ENCODE measurements at regions not wholly inside any gene's neighbourhood (a gene's known extent, or its start where the extent isn't known, plus 50 kb on each side); places are given as distances from the start of the nearest gene placed in this dataset.

DNA sequence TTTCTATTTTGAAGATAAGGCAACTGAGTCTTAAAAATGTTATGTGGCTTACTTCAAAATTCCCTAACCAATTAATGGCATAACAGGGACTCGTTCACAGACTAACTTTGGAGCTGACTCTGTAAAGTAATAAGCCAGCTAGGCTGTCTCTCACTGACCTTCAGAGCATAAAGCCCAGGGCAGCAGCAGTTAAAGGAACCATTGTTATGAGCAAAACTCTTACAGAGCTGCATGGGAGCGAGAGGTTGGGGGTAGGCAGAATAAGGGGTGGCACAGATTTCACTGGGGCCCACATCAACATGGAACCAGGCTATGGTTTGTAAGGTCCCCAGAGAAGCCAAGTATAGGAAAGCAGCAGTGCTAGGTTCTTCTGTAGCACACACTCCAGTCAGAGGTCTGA lies 637.8 kb downstream of the RFPL4B start:
- CTCF ChIA-PET: interaction anchor here (1.3 to 1.9 kb wide), 2 partner anchors 16 to 103 kb away, joined by 3 to 4 read pairs; no protein-coding TSS in a partner anchor
- H3K27me3 ChIP-seq (ENCODE audit: control insufficient read depth, insufficient read depth, low read length): no peaks in the 10 kb centered on the region
- DNase-seq (ENCODE audit: low read depth): no peak
- H3K4me3 ChIP-seq (ENCODE audit: low read depth, low read length): no peak overlapping the region
- TF ChIP-seq, protein P1, sequence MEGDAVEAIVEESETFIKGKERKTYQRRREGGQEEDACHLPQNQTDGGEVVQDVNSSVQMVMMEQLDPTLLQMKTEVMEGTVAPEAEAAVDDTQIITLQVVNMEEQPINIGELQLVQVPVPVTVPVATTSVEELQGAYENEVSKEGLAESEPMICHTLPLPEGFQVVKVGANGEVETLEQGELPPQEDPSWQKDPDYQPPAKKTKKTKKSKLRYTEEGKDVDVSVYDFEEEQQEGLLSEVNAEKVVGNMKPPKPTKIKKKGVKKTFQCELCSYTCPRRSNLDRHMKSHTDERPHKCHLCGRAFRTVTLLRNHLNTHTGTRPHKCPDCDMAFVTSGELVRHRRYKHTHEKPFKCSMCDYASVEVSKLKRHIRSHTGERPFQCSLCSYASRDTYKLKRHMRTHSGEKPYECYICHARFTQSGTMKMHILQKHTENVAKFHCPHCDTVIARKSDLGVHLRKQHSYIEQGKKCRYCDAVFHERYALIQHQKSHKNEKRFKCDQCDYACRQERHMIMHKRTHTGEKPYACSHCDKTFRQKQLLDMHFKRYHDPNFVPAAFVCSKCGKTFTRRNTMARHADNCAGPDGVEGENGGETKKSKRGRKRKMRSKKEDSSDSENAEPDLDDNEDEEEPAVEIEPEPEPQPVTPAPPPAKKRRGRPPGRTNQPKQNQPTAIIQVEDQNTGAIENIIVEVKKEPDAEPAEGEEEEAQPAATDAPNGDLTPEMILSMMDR (IDR thresholded peaks at IDR 0.05; ENCODE audit: insufficient read depth, low read depth, low read length): no peak
- POLR2A ChIA-PET: no interaction called here
- no peaks in the 10 kb centered on the region for H3K36me3 ChIP-seq (ENCODE audit: control insufficient read depth, insufficient read depth, low read length)

DNA sequence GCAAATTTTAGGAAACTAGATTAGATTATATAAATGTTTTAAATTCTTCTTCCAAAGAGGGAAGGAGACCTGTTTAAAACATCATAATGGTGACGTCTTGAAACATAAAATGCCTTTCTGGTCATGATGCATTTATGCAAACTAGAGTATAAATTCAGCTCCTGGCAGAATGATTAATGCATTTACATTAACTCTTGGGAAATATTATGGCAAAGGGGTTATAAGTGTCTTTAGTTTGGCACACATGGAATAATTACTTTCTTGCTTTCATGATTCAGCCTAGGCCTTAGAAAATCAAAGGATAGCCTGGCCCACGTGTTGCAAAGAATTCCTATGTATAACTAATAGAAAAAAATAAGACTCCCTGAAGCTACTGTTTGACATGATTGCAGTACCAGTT lies 639.2 kb downstream of the RFPL4B start:
- no peak for DNase-seq (ENCODE audit: low read depth)
- TF ChIP-seq, protein P1 (IDR thresholded peaks at IDR 0.05; ENCODE audit: insufficient read depth, low read depth, low read length): no peak
- POLR2A ChIA-PET: no interaction called here
- H3K27me3 ChIP-seq (ENCODE audit: control insufficient read depth, insufficient read depth, low read length): no peaks in the 10 kb centered on the region
- no peaks in the 10 kb centered on the region for H3K36me3 ChIP-seq (ENCODE audit: control insufficient read depth, insufficient read depth, low read length)
- no peak overlapping the region for H3K4me3 ChIP-seq (ENCODE audit: low read depth, low read length)
- CTCF ChIA-PET: no interaction called here

GRCh38 chr6:112988748-112989147 lies 641.6 kb downstream of the RFPL4B start:
- TF ChIP-seq, protein P1 (IDR thresholded peaks at IDR 0.05; ENCODE audit: insufficient read depth, low read depth, low read length): no peak
- CTCF ChIA-PET: no interaction called here
- no peaks in the 10 kb centered on the region for H3K27me3 ChIP-seq (ENCODE audit: control insufficient read depth, insufficient read depth, low read length)
- POLR2A ChIA-PET: no interaction called here
- H3K36me3 ChIP-seq (ENCODE audit: control insufficient read depth, insufficient read depth, low read length): no peaks in the 10 kb centered on the region
- H3K4me3 ChIP-seq (ENCODE audit: low read depth, low read length): no peak overlapping the region
- no peak for DNase-seq (ENCODE audit: low read depth)

DNA sequence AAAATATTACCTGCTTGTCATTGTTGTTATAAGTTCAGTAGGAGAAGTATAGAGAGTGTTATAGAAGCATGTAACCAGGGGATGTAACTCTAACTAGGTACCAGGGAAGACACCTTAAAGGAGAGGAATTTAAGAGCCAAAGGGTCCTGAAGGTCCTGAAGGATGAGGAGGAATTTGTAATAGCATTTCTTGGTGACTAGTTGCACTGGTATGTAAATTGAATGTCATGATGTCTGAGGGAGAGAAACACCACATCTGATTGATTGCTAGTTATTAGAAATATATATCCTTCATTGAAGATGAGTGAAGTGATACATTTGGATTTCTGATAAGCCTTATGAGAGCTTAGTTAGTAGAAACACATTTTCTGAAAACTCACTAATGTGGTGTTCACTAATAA lies 643.8 kb downstream of the RFPL4B start:
- no peaks in the 10 kb centered on the region for H3K27me3 ChIP-seq (ENCODE audit: control insufficient read depth, insufficient read depth, low read length)
- no peaks in the 10 kb centered on the region for H3K36me3 ChIP-seq (ENCODE audit: control insufficient read depth, insufficient read depth, low read length)
- TF ChIP-seq, protein P1 (IDR thresholded peaks at IDR 0.05; ENCODE audit: insufficient read depth, low read depth, low read length): no peak
- ChIA-PET POLR2A (no interaction called here), CTCF (no interaction called here)
- H3K4me3 ChIP-seq (ENCODE audit: low read depth, low read length): no peak overlapping the region
- no peak for DNase-seq (ENCODE audit: low read depth)

GRCh38 chr6:112991912-112992311 lies 644.8 kb downstream of the RFPL4B start:
- CTCF ChIA-PET: no interaction called here
- POLR2A ChIA-PET: no interaction called here
- TF ChIP-seq, protein P1 (IDR thresholded peaks at IDR 0.05; ENCODE audit: insufficient read depth, low read depth, low read length): no peak
- no peak overlapping the region for H3K4me3 ChIP-seq (ENCODE audit: low read depth, low read length)
- no peaks in the 10 kb centered on the region for H3K27me3 ChIP-seq (ENCODE audit: control insufficient read depth, insufficient read depth, low read length)
- no peak for DNase-seq (ENCODE audit: low read depth)
- H3K36me3 ChIP-seq (ENCODE audit: control insufficient read depth, insufficient read depth, low read length): no peaks in the 10 kb centered on the region

All from BJ (cell line).